ENCODE measurements at regions not wholly inside any gene's neighbourhood (a gene's known extent, or its start where the extent isn't known, plus 50 kb on each side); places are given as distances from the start of the nearest gene placed in this dataset.

DNA sequence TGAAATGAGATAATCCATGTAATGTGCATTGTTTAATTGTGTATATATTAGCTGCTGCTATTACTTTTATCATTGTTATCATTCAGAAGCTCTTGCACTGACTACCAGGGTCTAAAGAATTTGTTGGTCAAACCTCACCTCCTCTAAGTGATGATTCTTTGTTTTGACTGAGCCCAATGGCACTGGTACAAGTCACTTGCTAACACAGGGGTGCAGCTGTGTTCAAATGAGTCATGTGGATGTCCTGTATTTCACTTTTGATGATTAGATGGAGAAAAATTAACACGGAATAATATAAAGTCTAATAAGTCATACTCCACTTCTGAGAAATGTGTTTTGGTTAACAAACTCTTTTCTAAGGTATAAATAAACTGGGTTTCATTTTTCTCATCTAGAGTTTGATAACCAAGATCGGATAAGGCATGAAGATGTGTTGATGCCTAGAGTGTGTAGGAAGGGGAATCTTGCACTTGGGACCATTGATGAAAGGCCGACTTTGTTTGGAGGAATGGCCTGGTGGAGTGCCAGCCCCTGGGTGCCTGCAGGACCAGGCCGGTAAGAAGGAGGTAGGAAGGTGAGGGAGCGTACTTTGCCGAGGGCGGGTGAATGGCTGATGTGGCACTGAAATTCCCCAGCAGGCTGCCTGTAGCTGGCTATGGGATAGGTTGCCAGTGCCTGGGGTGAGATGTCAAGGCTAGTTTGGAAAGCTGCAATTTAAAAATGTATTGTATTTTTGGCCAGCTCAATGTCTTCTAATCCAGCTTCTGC, 244.7 kb upstream of the ZPLD1 start:
- Histone ChIP-seq H3K36me3 (ENCODE audit: insufficient read depth, low read length) (no peaks in the 10 kb centered on the region), H2AFZ (ENCODE audit: low read depth, low read length) (no peak overlapping the region), H3K79me2 (ENCODE audit: insufficient read depth, low read length) (no peaks in the 10 kb centered on the region), H4K20me1 (ENCODE audit: insufficient read depth, low read length) (no peaks in the 10 kb centered on the region), H3K9me3 (ENCODE audit: insufficient read depth, low read length, severe bottlenecking) (no peaks in the 10 kb centered on the region), H3K27me3 (ENCODE audit: insufficient read depth, low read length, poor library complexity) (no peaks in the 10 kb centered on the region), H3K27ac (ENCODE audit: low read length) (no peak overlapping the region), H3K4me3 (ENCODE audit: low read depth in 1 of 2, low read length in 2 of 2) (no peak overlapping the region), H3K9ac (ENCODE audit: low read depth, low read length) (no peak overlapping the region), H3K4me1 (ENCODE audit: insufficient read depth, low read length) (no peaks in the 10 kb centered on the region), H3K4me2 (ENCODE audit: insufficient read depth, low read length) (no peak overlapping the region)
- no peak for ATAC-seq (ENCODE audit: insufficient read depth, low read depth)
- no peak for DNase-seq
- TF ChIP-seq EZH2 (IDR thresholded peaks at IDR 0.05; ENCODE audit: borderline replicate concordance, low read depth, low read length, severe bottlenecking) = no peak
- TF ChIP-seq, protein P1, sequence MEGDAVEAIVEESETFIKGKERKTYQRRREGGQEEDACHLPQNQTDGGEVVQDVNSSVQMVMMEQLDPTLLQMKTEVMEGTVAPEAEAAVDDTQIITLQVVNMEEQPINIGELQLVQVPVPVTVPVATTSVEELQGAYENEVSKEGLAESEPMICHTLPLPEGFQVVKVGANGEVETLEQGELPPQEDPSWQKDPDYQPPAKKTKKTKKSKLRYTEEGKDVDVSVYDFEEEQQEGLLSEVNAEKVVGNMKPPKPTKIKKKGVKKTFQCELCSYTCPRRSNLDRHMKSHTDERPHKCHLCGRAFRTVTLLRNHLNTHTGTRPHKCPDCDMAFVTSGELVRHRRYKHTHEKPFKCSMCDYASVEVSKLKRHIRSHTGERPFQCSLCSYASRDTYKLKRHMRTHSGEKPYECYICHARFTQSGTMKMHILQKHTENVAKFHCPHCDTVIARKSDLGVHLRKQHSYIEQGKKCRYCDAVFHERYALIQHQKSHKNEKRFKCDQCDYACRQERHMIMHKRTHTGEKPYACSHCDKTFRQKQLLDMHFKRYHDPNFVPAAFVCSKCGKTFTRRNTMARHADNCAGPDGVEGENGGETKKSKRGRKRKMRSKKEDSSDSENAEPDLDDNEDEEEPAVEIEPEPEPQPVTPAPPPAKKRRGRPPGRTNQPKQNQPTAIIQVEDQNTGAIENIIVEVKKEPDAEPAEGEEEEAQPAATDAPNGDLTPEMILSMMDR (IDR thresholded peaks at IDR 0.05; ENCODE audit: borderline replicate concordance, extremely low read depth, low read length, poor library complexity, severe bottlenecking) = no peak

DNA sequence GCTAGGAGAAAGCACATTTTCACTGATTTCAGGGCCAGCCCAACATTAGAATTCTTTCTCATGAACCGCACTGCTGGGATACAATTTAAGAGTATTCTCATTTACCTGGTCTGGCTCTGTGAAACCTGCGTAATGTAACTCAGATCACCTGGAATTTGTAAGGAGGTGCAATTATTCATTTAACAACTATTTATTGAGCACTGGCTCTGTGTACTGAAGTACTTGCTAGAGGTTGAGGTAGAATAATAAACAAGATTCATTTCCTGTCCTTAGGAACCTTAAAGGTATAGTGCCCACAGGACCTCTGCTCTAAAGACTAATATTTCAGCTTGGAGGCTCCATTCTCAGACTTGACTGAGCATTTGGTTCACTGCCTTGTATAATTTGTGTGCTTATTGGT, 242.2 kb upstream of the ZPLD1 start:
- no peak for DNase-seq
- no peak overlapping the region for H2AFZ ChIP-seq (ENCODE audit: low read depth, low read length)

DNA sequence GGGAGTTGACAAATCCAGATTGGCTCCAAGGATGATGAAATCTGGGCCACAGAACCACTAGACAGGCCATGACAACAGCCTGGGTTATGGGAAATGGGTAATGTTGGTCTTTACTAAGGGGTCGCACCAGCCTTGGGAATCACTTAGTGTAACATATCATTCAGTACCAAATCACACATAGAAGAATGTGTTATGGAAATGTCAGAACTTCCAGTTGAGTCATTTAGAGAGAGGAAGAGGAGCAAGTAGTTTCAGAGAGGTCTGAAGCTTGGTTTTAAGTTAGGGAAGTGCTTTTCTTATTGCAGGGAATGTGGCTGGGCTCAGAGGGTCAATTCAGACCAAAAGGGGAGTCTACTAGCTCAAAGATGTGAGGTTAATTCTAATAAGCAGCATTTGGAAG, 241.6 kb upstream of the ZPLD1 start:
- no peaks in the 10 kb centered on the region for H3K36me3 ChIP-seq (ENCODE audit: insufficient read depth, low read length)
- no peaks in the 10 kb centered on the region for H3K4me1 ChIP-seq (ENCODE audit: insufficient read depth, low read length)
- H3K27me3 ChIP-seq (ENCODE audit: insufficient read depth, low read length, poor library complexity) = no peaks in the 10 kb centered on the region
- no peaks in the 10 kb centered on the region for H4K20me1 ChIP-seq (ENCODE audit: insufficient read depth, low read length)
- H3K79me2 ChIP-seq (ENCODE audit: insufficient read depth, low read length) = no peaks in the 10 kb centered on the region
- no peak overlapping the region for H3K27ac ChIP-seq (ENCODE audit: low read length)
- no peak overlapping the region for H3K9ac ChIP-seq (ENCODE audit: low read depth, low read length)
- no peak for DNase-seq
- no peak for ATAC-seq (ENCODE audit: insufficient read depth, low read depth)
- H3K9me3 ChIP-seq (ENCODE audit: insufficient read depth, low read length, severe bottlenecking) = no peaks in the 10 kb centered on the region
- no peak overlapping the region for H3K4me3 ChIP-seq (ENCODE audit: low read depth in 1 of 2, low read length in 2 of 2)
- TF ChIP-seq EZH2 (IDR thresholded peaks at IDR 0.05; ENCODE audit: borderline replicate concordance, low read depth, low read length, severe bottlenecking) = no peak
- TF ChIP-seq, protein P1 (IDR thresholded peaks at IDR 0.05; ENCODE audit: borderline replicate concordance, extremely low read depth, low read length, poor library complexity, severe bottlenecking) = no peak
- H3K4me2 ChIP-seq (ENCODE audit: insufficient read depth, low read length) = no peak overlapping the region
- H2AFZ ChIP-seq (ENCODE audit: low read depth, low read length) = no peak overlapping the region

More for the DNA sequence above, 242.2 kb upstream of the ZPLD1 start:
- no peak for TF ChIP-seq EZH2 (IDR thresholded peaks at IDR 0.05; ENCODE audit: borderline replicate concordance, low read depth, low read length, severe bottlenecking)
- TF ChIP-seq, protein P1 (IDR thresholded peaks at IDR 0.05; ENCODE audit: borderline replicate concordance, extremely low read depth, low read length, poor library complexity, severe bottlenecking) = no peak
- no peak overlapping the region for H3K9ac ChIP-seq (ENCODE audit: low read depth, low read length)
- H3K4me3 ChIP-seq (ENCODE audit: low read depth in 1 of 2, low read length in 2 of 2) = no peak overlapping the region
- no peak for ATAC-seq (ENCODE audit: insufficient read depth, low read depth)
- H3K9me3 ChIP-seq (ENCODE audit: insufficient read depth, low read length, severe bottlenecking) = no peaks in the 10 kb centered on the region
- H3K4me2 ChIP-seq (ENCODE audit: insufficient read depth, low read length) = no peak overlapping the region
- no peaks in the 10 kb centered on the region for H3K4me1 ChIP-seq (ENCODE audit: insufficient read depth, low read length)
- no peaks in the 10 kb centered on the region for H3K27me3 ChIP-seq (ENCODE audit: insufficient read depth, low read length, poor library complexity)
- H4K20me1 ChIP-seq (ENCODE audit: insufficient read depth, low read length) = no peaks in the 10 kb centered on the region
- no peak overlapping the region for H3K27ac ChIP-seq (ENCODE audit: low read length)
- H3K36me3 ChIP-seq (ENCODE audit: insufficient read depth, low read length) = no peaks in the 10 kb centered on the region
- no peaks in the 10 kb centered on the region for H3K79me2 ChIP-seq (ENCODE audit: insufficient read depth, low read length)

All from DND-41 (cell line).